ENCODE measurements at regions not wholly inside any gene's neighbourhood (a gene's known extent, or its start where the extent isn't known, plus 50 kb on each side); places are given as distances from the start of the nearest gene placed in this dataset.
A peak's percentile ranks its signal among the peaks of the same experiment; 100 is the strongest.

- Histone ChIP-seq H3K4me2 (peak overlapping the region; percentile 68), H3K27me3 (no peaks in the 10 kb centered on the region), H3K4me3 (no peak overlapping the region), H3F3A (ENCODE audit: low read depth) (peaks cover 61% of the 10 kb centered on the region), H3K79me2 (ENCODE audit: low read depth) (no peaks in the 10 kb centered on the region), H3K9me3 (ENCODE audit: low read depth) (no peaks in the 10 kb centered on the region), H2AFZ (replicated peaks) (no peak overlapping the region), H4K20me1 (ENCODE audit: low read depth) (no peaks in the 10 kb centered on the region), H3K36me3 (no peaks in the 10 kb centered on the region), H3K27ac (peak overlapping the region; percentile 86), H3K9ac (peak overlapping the region; percentile 18), H3K4me1 (peaks cover 73% of the 10 kb centered on the region)
- H3K4me3 Mint-ChIP-seq = no peak overlapping the region
- peaks cover 51% of the 10 kb centered on the region for H3K4me1 Mint-ChIP-seq
- TF ChIP-seq EZH2phosphoT487 (IDR thresholded peaks at IDR 0.05) (no peak), CTCF (IDR thresholded peaks at IDR 0.05) (no peak), EZH2 (IDR thresholded peaks at IDR 0.05) (no peak)
- peaks cover 2% of the 10 kb centered on the region for H3K9me3 Mint-ChIP-seq
- DNase-seq (ENCODE audit: low spot score) = no peak
- H3K27me3 Mint-ChIP-seq (ENCODE audit: insufficient read depth, low read depth) = no peaks in the 10 kb centered on the region
- H3K36me3 Mint-ChIP-seq = no peaks in the 10 kb centered on the region
- H3K27ac Mint-ChIP-seq = no peak overlapping the region
Measured at GRCh38 chr13:94829837-94830365, 117.6 kb upstream of the SOX21 start.

- Histone ChIP-seq H3K79me2 (ENCODE audit: low read depth) (no peaks in the 10 kb centered on the region), H3K9me3 (ENCODE audit: low read depth) (no peaks in the 10 kb centered on the region), H3K4me2 (peak overlapping the region; percentile 68), H3K4me1 (peaks cover 77% of the 10 kb centered on the region), H3F3A (ENCODE audit: low read depth) (peaks cover 67% of the 10 kb centered on the region), H3K9ac (peak overlapping the region; percentile 18), H4K20me1 (ENCODE audit: low read depth) (no peaks in the 10 kb centered on the region), H3K27ac (peak overlapping the region; percentile 86), H2AFZ (replicated peaks) (no peak overlapping the region), H3K36me3 (no peaks in the 10 kb centered on the region), H3K27me3 (no peaks in the 10 kb centered on the region), H3K4me3 (no peak overlapping the region)
- Mint-ChIP-seq H3K27me3 (ENCODE audit: insufficient read depth, low read depth) (no peaks in the 10 kb centered on the region), H3K4me3 (no peak overlapping the region), H3K27ac (no peak overlapping the region), H3K36me3 (no peaks in the 10 kb centered on the region), H3K9me3 (peaks cover 2% of the 10 kb centered on the region), H3K4me1 (peaks cover 52% of the 10 kb centered on the region)
- TF ChIP-seq EZH2 (IDR thresholded peaks at IDR 0.05) = no peak
- no peak for TF ChIP-seq CTCF (IDR thresholded peaks at IDR 0.05)
- no peak for TF ChIP-seq EZH2phosphoT487 (IDR thresholded peaks at IDR 0.05)
- DNase-seq (ENCODE audit: low spot score) = peak; percentile 52
Measured at GRCh38 chr13:94829185-94829836, 117.0 kb upstream of the SOX21 start.

- Histone ChIP-seq H3F3A (ENCODE audit: low read depth) (peaks cover 70% of the 10 kb centered on the region), H3K27ac (peak overlapping the region; percentile 55), H3K9ac (no peak overlapping the region), H3K79me2 (ENCODE audit: low read depth) (no peaks in the 10 kb centered on the region), H2AFZ (replicated peaks) (no peak overlapping the region), H3K9me3 (ENCODE audit: low read depth) (no peaks in the 10 kb centered on the region), H3K36me3 (no peaks in the 10 kb centered on the region), H3K4me1 (peaks cover 77% of the 10 kb centered on the region), H3K4me2 (peak overlapping the region; percentile 68), H3K27me3 (no peaks in the 10 kb centered on the region), H3K4me3 (no peak overlapping the region), H4K20me1 (ENCODE audit: low read depth) (no peaks in the 10 kb centered on the region)
- no peak for TF ChIP-seq EZH2phosphoT487 (IDR thresholded peaks at IDR 0.05)
- TF ChIP-seq CTCF (IDR thresholded peaks at IDR 0.05) = no peak
- TF ChIP-seq EZH2 (IDR thresholded peaks at IDR 0.05) = no peak
- H3K9me3 Mint-ChIP-seq = no peaks in the 10 kb centered on the region
- H3K36me3 Mint-ChIP-seq = no peaks in the 10 kb centered on the region
- no peak overlapping the region for H3K4me3 Mint-ChIP-seq
- no peaks in the 10 kb centered on the region for H3K27me3 Mint-ChIP-seq (ENCODE audit: insufficient read depth, low read depth)
- DNase-seq (ENCODE audit: low spot score) = no peak
- H3K27ac Mint-ChIP-seq = no peak overlapping the region
- H3K4me1 Mint-ChIP-seq = peaks cover 52% of the 10 kb centered on the region
Measured at GRCh38 chr13:94827566-94827965, 115.2 kb upstream of the SOX21 start.

Data from neural progenitor cell (in vitro differentiated cells).